Breast epithelium (tissue), 3 donors: ENCODE measurements at regions not wholly inside any gene's neighbourhood (a gene's known extent, or its start where the extent isn't known, plus 50 kb on each side); places are given as distances from the start of the nearest gene placed in this dataset.

Experiments
- POLR2A ChIP-seq: fragments of 450-650 bp; IDR thresholded peaks from one replicate; pipeline ENCODE4 v1.6.1; 2016; ENCODE audit warnings: antibody characterized with exemption, mild to moderate bottlenecking, moderate library complexity
- POLR2AphosphoS5 ChIP-seq, 3 donors: sonication (generic); formaldehyde crosslinking; IDR thresholded peaks; one replicate each; pipeline ENCODE4 v1.6.1; 2017; ENCODE audit warnings: antibody characterized with exemption in 3 of 3
- TF ChIP-seq, protein P1 (sequence below), 3 donors: fragments of 450-650 bp; IDR thresholded peaks; one replicate each; pipeline ENCODE4 v1.5.1; 2016 to 2017; ENCODE audit warnings: antibody characterized with exemption in 3 of 3, mild to moderate bottlenecking in 3 of 3, moderate library complexity in 3 of 3

DNA sequence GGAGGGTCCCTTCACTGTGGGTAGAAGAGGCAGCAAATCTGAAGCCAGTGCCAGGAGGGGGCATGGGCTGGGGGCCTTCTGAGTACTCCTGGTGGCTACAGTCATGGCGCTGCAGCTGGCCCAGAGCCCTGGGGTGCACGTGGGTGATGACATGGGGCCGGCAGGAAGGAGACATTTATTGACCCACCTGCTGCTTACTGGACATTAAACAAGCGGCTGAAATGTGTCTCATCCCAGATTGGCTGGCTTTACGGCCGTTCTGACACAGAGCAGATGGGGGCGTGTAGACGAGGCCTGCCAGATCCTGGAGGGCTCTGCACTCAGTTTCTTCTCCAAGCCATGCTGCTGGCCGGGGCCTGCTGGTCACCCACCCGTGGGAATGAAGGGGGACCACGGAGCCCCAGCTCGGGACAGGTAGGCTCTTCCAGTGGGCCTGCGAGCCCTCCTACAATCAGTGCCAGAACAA, 906.9 kb downstream of the BRD1 start:
- TF ChIP-seq, protein P1, sequence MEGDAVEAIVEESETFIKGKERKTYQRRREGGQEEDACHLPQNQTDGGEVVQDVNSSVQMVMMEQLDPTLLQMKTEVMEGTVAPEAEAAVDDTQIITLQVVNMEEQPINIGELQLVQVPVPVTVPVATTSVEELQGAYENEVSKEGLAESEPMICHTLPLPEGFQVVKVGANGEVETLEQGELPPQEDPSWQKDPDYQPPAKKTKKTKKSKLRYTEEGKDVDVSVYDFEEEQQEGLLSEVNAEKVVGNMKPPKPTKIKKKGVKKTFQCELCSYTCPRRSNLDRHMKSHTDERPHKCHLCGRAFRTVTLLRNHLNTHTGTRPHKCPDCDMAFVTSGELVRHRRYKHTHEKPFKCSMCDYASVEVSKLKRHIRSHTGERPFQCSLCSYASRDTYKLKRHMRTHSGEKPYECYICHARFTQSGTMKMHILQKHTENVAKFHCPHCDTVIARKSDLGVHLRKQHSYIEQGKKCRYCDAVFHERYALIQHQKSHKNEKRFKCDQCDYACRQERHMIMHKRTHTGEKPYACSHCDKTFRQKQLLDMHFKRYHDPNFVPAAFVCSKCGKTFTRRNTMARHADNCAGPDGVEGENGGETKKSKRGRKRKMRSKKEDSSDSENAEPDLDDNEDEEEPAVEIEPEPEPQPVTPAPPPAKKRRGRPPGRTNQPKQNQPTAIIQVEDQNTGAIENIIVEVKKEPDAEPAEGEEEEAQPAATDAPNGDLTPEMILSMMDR (IDR thresholded peaks at IDR 0.05) = no peak
- no peak for TF ChIP-seq POLR2AphosphoS5 (IDR thresholded peaks at IDR 0.05)
- TF ChIP-seq POLR2A = no peak
